ENCODE measurements at regions not wholly inside any gene's neighbourhood (a gene's known extent, or its start where the extent isn't known, plus 50 kb on each side); places are given as distances from the start of the nearest gene placed in this dataset.

- Mint-ChIP-seq H3K4me3 (no peak overlapping the region), H3K36me3 (ENCODE audit: low read depth) (no peaks in the 10 kb centered on the region), H3K27me3 (ENCODE audit: insufficient read depth) (peaks cover 2% of the 10 kb centered on the region), H3K27ac (no peak overlapping the region), H3K9me3 (no peaks in the 10 kb centered on the region), H3K4me1 (ENCODE audit: low read depth) (no peaks in the 10 kb centered on the region)
- DNase-seq (ENCODE audit: low spot score): no peak
- intact Hi-C loops (cut with micrococcal nuclease): no loop called here
These were observed 167.0 kb downstream of the CAAP1 start for GRCh38 chr9:26725573-26725972.

- H3K27ac Mint-ChIP-seq: no peak overlapping the region
- no peak for DNase-seq (ENCODE audit: low spot score)
- no peaks in the 10 kb centered on the region for H3K9me3 Mint-ChIP-seq
- intact Hi-C loops (cut with micrococcal nuclease): no loop called here
- no peak overlapping the region for H3K4me3 Mint-ChIP-seq
- H3K4me1 Mint-ChIP-seq (ENCODE audit: low read depth): no peaks in the 10 kb centered on the region
- no peaks in the 10 kb centered on the region for H3K36me3 Mint-ChIP-seq (ENCODE audit: low read depth)
- H3K27me3 Mint-ChIP-seq (ENCODE audit: insufficient read depth): peaks cover 2% of the 10 kb centered on the region
These were observed 169.1 kb downstream of the CAAP1 start for GRCh38 chr9:26723486-26723885.

- Mint-ChIP-seq H3K4me3 (no peak overlapping the region), H3K27ac (no peak overlapping the region), H3K4me1 (ENCODE audit: low read depth) (no peaks in the 10 kb centered on the region), H3K9me3 (no peaks in the 10 kb centered on the region), H3K36me3 (ENCODE audit: low read depth) (no peaks in the 10 kb centered on the region), H3K27me3 (ENCODE audit: insufficient read depth) (peaks cover 2% of the 10 kb centered on the region)
- no peak for DNase-seq (ENCODE audit: low spot score)
- intact Hi-C loops (cut with micrococcal nuclease): no loop called here
These were observed 169.8 kb downstream of the CAAP1 start for GRCh38 chr9:26722755-26723154.

GRCh38 chr9:26710008-26710407 is 182.6 kb downstream of the CAAP1 start:
- Mint-ChIP-seq H3K4me3 (no peak overlapping the region), H3K27ac (no peak overlapping the region), H3K27me3 (ENCODE audit: insufficient read depth) (no peaks in the 10 kb centered on the region), H3K9me3 (peaks cover 5% of the 10 kb centered on the region), H3K4me1 (ENCODE audit: low read depth) (no peaks in the 10 kb centered on the region), H3K36me3 (ENCODE audit: low read depth) (no peaks in the 10 kb centered on the region)
- intact Hi-C loops (cut with micrococcal nuclease): no loop called here
- DNase-seq (ENCODE audit: low spot score): no peak

- intact Hi-C loops (cut with micrococcal nuclease): no loop called here
- DNase-seq (ENCODE audit: low spot score): no peak
- Mint-ChIP-seq H3K4me3 (no peak overlapping the region), H3K27ac (no peak overlapping the region), H3K27me3 (ENCODE audit: insufficient read depth) (no peaks in the 10 kb centered on the region), H3K9me3 (peaks cover 5% of the 10 kb centered on the region), H3K36me3 (ENCODE audit: low read depth) (no peaks in the 10 kb centered on the region), H3K4me1 (ENCODE audit: low read depth) (no peaks in the 10 kb centered on the region)
These were observed 186.4 kb downstream of the CAAP1 start for GRCh38 chr9:26706223-26706622.

GRCh38 chr9:26695298-26695622 is 197.3 kb downstream of the CAAP1 start:
- DNase-seq (ENCODE audit: low spot score): no peak
- peaks cover 6% of the 10 kb centered on the region for H3K9me3 Mint-ChIP-seq
- no peaks in the 10 kb centered on the region for H3K36me3 Mint-ChIP-seq (ENCODE audit: low read depth)
- H3K27me3 Mint-ChIP-seq (ENCODE audit: insufficient read depth): no peaks in the 10 kb centered on the region
- no peak overlapping the region for H3K4me3 Mint-ChIP-seq
- H3K27ac Mint-ChIP-seq: no peak overlapping the region
- intact Hi-C loops (cut with micrococcal nuclease): no loop called here
- H3K4me1 Mint-ChIP-seq (ENCODE audit: low read depth): no peaks in the 10 kb centered on the region

GRCh38 chr9:26694381-26695297 is 198.0 kb downstream of the CAAP1 start:
- no peak for DNase-seq (ENCODE audit: low spot score)
- Mint-ChIP-seq H3K27me3 (ENCODE audit: insufficient read depth) (no peaks in the 10 kb centered on the region), H3K4me1 (ENCODE audit: low read depth) (no peaks in the 10 kb centered on the region), H3K36me3 (ENCODE audit: low read depth) (no peaks in the 10 kb centered on the region), H3K27ac (no peak overlapping the region), H3K4me3 (no peak overlapping the region), H3K9me3 (peaks cover 6% of the 10 kb centered on the region)
- intact Hi-C loops (cut with micrococcal nuclease): no loop called here

GRCh38 chr9:26689041-26689440 is 203.6 kb downstream of the CAAP1 start:
- Mint-ChIP-seq H3K9me3 (no peaks in the 10 kb centered on the region), H3K4me1 (ENCODE audit: low read depth) (no peaks in the 10 kb centered on the region), H3K36me3 (ENCODE audit: low read depth) (no peaks in the 10 kb centered on the region), H3K4me3 (no peak overlapping the region), H3K27ac (no peak overlapping the region), H3K27me3 (ENCODE audit: insufficient read depth) (no peaks in the 10 kb centered on the region)
- no peak for DNase-seq (ENCODE audit: low spot score)
- intact Hi-C loops (cut with micrococcal nuclease): no loop called here

- intact Hi-C loops (cut with micrococcal nuclease): no loop called here
- Mint-ChIP-seq H3K27me3 (ENCODE audit: insufficient read depth) (no peaks in the 10 kb centered on the region), H3K27ac (no peak overlapping the region), H3K4me3 (no peak overlapping the region), H3K36me3 (ENCODE audit: low read depth) (no peaks in the 10 kb centered on the region), H3K9me3 (no peaks in the 10 kb centered on the region), H3K4me1 (ENCODE audit: low read depth) (no peaks in the 10 kb centered on the region)
- DNase-seq (ENCODE audit: low spot score): no peak
These were observed 205.2 kb downstream of the CAAP1 start for GRCh38 chr9:26687421-26687820.

GRCh38 chr9:26685818-26686217 is 206.8 kb downstream of the CAAP1 start:
- no peak for DNase-seq (ENCODE audit: low spot score)
- Mint-ChIP-seq H3K36me3 (ENCODE audit: low read depth) (no peaks in the 10 kb centered on the region), H3K27me3 (ENCODE audit: insufficient read depth) (no peaks in the 10 kb centered on the region), H3K9me3 (no peaks in the 10 kb centered on the region), H3K4me3 (no peak overlapping the region), H3K4me1 (ENCODE audit: low read depth) (no peaks in the 10 kb centered on the region), H3K27ac (no peak overlapping the region)
- intact Hi-C loops (cut with micrococcal nuclease): no loop called here

GRCh38 chr9:26684029-26684428 is 208.6 kb downstream of the CAAP1 start:
- Mint-ChIP-seq H3K36me3 (ENCODE audit: low read depth) (no peaks in the 10 kb centered on the region), H3K27me3 (ENCODE audit: insufficient read depth) (no peaks in the 10 kb centered on the region), H3K9me3 (no peaks in the 10 kb centered on the region), H3K4me3 (no peak overlapping the region), H3K4me1 (ENCODE audit: low read depth) (no peaks in the 10 kb centered on the region), H3K27ac (no peak overlapping the region)
- DNase-seq (ENCODE audit: low spot score): no peak
- intact Hi-C loops (cut with micrococcal nuclease): no loop called here

- Mint-ChIP-seq H3K9me3 (no peaks in the 10 kb centered on the region), H3K36me3 (ENCODE audit: low read depth) (no peaks in the 10 kb centered on the region), H3K4me3 (no peak overlapping the region), H3K27me3 (ENCODE audit: insufficient read depth) (no peaks in the 10 kb centered on the region), H3K4me1 (ENCODE audit: low read depth) (no peaks in the 10 kb centered on the region), H3K27ac (no peak overlapping the region)
- DNase-seq (ENCODE audit: low spot score): no peak
- intact Hi-C loops (cut with micrococcal nuclease): no loop called here
These were observed 209.7 kb downstream of the CAAP1 start for GRCh38 chr9:26682796-26683496.

- H3K36me3 Mint-ChIP-seq (ENCODE audit: low read depth): no peaks in the 10 kb centered on the region
These were observed 210.6 kb downstream of the CAAP1 start for GRCh38 chr9:26682041-26682440.

More at GRCh38 chr9:26682041-26682440, 210.6 kb downstream of the CAAP1 start:
- H3K4me1 Mint-ChIP-seq (ENCODE audit: low read depth): no peaks in the 10 kb centered on the region
- H3K27ac Mint-ChIP-seq: no peak overlapping the region
- H3K9me3 Mint-ChIP-seq: no peaks in the 10 kb centered on the region
- DNase-seq (ENCODE audit: low spot score): no peak
- no peaks in the 10 kb centered on the region for H3K27me3 Mint-ChIP-seq (ENCODE audit: insufficient read depth)
- no peak overlapping the region for H3K4me3 Mint-ChIP-seq
- intact Hi-C loops (cut with micrococcal nuclease): no loop called here

Data from activated T-helper 1 cell treated with anti-CD3 and anti-CD28 coated beads, Interleukin-12 subunit alpha, Interleukin-12 subunit beta, Interleukin-2, Interleukin-4 antibody, amounts not matched to agents 30 ng/mL and 10 ng/mL and 1 ng/mL, durations not matched to agents 14 hours and 24 hours and 36 hours (primary cell).